ENCODE measurements at regions not wholly inside any gene's neighbourhood (a gene's known extent, or its start where the extent isn't known, plus 50 kb on each side); places are given as distances from the start of the nearest gene placed in this dataset.

- DNase-seq, result no peak
These were observed 163.2 kb downstream of the FAT3 start for GRCh38 chr11:92387859-92388258.

GRCh38 chr11:92388380-92388779, 163.8 kb downstream of the FAT3 start:
- DNase-seq, result no peak

GRCh38 chr11:92390783-92391182, 166.2 kb downstream of the FAT3 start:
- DNase-seq, result no peak

- DNase-seq, result no peak
These were observed 166.7 kb downstream of the FAT3 start for GRCh38 chr11:92391364-92391763.

- no peak for DNase-seq
These were observed 167.2 kb downstream of the FAT3 start for GRCh38 chr11:92391808-92392207.

DNA sequence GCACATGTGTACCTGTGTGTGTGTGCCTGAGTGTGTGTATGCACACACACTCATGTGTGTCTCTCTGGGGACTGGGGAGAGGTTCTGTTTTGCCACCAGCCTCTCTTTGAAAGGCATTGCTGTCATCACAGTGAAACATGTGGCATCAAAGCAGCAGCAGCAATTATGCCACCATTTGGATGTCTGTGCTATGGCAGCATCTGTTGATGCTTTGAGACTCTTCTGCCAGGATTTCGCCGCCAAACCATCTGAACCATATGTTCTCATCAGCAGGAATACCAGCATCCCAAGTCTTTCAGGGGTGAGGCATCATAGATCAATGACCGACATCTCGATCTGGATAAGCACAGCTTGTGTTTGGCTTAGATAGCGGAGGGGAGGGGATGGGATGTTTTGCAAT, 168.6 kb downstream of the FAT3 start:
- DNase-seq, result no peak

DNA sequence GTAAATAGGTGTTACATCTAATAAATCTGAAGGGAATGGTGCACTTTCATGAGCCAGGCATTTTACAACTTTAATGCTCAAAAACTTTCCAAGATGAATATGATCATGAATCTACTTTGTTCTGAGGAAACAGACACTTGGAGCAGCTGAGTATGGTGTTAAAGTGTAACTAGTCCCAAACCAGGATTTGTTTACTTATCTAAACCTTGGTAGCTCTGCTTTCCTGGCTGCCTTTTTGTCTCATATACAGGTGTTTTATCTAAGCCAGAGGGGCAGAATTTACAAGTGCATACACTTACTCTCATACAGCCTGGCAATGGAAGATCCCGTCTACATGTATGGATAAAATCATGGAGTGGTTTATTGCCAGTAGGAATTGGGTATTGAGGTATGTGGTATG, 171.5 kb downstream of the FAT3 start:
- no peak for DNase-seq

DNA sequence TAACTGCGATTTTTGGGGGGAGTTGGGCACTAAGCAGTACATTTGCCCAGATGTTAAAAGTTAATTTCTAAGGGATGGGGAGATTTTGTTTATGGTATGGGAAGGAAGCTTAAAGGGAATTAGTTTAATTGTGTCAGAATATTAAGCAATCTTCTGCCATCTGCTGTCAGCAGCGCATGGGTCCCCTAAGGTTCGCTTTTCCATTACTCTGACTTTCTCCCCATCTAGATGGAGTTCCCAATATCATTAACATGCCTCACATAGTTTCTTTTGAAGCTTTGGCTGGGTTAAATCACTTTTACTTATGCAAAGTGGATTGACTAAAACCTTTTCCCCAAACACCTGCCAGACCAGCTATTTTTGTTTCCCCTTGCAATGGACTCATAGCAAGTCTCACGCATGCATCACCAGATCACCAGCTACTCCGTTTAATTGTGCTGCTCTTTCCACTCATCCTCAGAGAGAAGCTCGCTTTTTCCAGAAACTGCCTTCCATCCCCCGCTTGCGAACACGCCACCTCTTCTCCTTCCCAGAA, 172.7 kb downstream of the FAT3 start:
- DNase-seq, result no peak

DNA sequence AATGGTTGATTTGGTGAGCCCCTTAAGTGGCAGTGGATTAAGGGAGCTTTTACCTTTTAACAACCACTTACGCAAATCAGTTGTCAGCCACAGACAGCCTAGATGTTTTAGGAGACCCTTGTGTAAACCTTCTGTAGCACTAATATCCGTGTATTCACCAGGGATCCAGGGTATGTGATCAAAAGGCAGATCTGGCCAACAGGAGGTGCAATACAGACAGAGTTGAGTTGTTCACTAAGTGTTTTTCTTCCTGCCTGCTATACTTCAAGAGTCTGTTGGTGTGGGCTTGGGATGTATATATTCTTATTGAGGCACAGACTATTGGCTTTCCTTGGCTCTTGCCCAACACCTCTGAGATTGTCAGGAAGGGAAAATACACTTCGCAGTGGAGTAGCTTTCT, 175.1 kb downstream of the FAT3 start:
- DNase-seq, result no peak

DNA sequence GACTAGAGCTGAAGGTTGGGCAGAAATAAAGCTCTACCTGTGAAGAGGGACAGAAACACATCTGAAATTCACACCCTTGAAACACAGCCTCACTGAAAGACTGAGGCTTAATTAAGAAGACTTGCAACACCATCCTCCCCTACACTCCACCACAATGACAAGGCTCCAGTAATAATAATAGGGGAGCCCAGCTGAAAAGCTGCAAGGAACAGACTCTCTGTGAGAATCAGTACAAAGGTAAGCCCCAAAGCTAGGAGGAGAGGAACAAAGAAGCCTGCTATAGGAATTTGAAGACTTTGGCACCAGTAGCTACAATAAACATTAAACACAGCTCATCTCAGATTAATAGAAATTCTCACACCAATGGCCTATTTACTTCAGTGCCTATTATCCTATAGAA, 176.9 kb downstream of the FAT3 start:
- DNase-seq, result no peak

- no peak for DNase-seq
These were observed 181.9 kb downstream of the FAT3 start for GRCh38 chr11:92406472-92406871.

GRCh38 chr11:92409355-92409754, 184.7 kb downstream of the FAT3 start:
- no peak for DNase-seq

- no peak for DNase-seq
These were observed 185.3 kb downstream of the FAT3 start for GRCh38 chr11:92409956-92410355.

- DNase-seq, result no peak
These were observed 185.9 kb downstream of the FAT3 start for GRCh38 chr11:92410526-92410925.

DNA sequence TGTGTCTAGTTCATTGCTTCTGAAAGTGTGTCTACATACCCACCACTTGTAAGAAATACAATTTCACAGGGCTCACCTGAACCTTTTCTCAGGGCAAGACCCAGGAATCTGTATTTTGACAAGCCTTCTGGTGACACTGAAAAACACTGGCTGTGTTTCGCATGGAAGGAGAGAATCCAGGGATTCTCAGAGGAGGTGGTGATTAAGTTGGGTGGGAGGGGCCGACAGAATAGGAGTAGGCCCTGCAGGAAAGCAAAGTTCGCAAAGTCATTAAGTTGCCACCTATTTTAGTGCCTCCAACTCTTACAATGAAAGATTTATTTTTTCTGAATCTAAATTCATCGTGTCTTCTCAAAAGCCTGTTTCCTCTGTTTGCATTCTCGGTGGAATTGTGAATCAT, 186.8 kb downstream of the FAT3 start:
- DNase-seq, result no peak

GRCh38 chr11:92413757-92414513, 189.3 kb downstream of the FAT3 start:
- no peak for DNase-seq

DNA sequence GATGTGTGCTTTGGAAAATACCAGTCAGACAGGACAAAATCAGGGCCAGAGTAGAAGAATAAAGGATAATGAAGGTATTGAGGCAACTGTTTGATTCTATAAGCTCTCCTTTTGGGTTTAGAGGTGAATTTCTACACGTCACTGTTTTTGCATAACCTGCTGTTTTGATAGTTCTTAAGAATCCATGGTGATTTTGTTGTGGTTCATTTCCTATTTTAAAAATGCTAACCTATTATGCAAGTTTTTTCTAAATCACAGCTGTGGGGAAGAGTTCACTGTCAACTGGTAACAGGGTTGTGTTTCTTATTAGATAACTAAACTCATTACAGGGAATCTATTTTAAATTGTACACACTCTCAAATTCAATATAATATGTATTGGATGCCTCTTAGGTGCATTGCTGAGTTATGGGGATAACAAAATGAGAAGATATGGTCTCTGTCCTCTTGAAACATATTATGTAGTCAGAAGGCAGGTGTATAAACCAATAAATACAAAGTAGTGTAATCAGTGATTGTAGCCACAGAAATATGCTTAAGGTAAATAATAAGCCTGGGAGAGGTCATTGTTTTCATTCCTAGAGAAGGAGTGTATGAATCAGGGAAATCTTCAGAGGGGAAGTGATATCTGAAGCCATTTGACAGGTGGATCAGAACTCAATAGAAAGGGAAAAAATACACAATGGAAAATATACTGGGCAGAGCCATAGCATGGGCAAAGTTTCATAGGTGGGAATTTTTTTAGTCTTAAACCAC, 192.5 kb downstream of the FAT3 start:
- no peak for DNase-seq

DNA sequence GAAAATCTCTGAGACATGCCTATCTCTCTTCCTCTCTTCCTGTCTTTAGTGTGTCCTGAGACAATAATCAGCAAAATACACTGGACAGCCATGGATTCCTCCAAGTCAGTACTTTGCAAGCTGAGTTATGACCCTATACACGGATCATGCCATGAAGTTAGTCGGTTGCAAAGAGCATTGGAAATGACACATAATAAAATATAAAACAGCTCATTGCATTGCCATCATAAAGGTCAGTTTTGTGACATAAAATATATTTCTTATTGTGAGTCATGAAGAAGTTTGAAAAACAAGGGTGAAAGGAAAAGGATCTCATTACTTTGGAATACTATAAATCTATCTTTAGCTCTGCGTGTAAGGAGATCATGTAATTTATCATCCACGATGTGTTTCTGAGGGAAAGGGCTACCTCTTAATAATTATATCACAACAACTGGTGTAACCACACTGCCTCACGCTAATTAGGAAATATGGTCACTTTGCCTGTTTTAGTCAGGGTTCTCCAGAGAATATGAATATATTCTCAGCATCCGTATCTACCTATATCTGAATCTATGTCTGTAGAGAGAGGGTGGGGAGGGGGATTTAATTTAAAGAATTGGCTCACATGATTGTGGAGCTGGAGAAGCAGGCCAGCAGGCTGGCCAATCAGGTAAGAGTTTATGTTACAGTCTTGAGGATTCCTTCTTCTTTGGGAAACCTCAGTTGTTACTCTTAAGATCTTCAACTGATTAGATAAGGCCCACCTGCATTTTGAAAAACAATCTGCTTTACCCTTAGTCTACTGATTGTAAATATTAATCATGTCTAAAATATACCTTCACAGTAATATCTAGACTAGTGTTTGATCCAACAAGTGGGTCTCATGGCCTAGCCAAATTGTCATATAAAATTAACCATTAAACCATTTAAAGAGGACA, 198.8 kb downstream of the FAT3 start:
- no peak for DNase-seq

DNA sequence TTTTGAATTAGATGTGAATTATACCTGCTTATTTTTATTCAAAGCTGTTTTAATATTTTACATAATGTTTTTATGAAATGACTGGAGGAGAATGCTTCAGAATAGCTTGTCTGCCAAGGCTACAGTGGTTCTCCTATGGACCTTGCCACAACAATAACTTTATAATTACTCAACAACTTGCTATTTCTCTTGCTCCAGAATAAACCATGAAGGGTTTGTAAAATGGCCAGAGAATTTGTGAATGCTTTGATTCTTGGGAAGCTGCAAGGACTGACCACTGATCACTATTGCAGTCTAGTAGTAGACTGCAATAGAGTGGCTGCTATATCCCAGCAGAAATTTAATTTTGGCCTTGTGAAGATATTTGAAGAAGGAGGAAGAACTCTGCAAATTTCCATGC, 199.7 kb downstream of the FAT3 start:
- no peak for DNase-seq

GRCh38 chr11:92425127-92425526, 200.5 kb downstream of the FAT3 start:
- no peak for DNase-seq

- no peak for DNase-seq
These were observed 207.9 kb downstream of the FAT3 start for GRCh38 chr11:92432515-92432914.

DNA sequence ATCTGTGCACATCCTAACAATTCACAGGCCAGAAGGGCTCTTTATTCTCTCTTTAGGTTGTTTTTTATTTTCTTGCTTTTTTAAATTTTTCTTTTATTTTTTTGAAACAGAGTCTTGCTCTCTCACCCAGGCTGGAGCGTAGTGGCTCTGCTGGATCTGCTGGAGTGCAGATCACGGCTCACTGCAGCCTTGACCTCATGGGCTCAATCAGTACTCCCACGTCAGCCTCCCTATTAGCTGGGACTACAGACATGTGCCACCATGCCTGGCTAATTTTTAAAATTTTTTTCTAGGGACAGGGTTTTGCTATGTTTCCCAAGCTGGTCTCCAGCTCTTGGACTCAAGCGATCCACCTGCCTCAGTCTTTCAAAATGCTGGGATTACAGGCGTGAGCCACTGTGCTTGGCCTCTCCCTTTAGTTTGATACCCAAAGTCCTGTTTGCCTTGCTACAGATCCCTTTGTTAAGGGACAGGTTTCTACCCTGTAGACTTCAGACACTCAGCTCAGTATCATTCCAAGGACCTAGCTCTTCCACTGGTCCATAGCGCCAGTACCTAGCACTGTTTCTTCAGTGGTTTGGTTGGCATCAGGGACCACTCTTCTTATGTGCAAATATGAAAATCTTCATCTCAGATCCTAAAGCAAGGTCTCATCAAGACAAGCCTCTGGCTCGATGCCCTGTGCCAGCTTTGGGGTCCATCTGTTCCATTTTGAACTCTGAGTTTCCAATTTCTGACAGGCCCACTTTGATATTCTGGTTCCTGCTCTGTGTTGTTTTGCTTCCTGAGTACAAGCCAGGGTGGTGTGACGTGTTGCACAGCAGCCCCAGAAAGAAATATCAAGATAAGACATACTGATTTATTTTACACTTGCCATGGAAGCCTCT, 211.7 kb downstream of the FAT3 start:
- no peak for DNase-seq

Measured in NCI-H1436 (cell line).